Left lung (tissue), 4 donors: ENCODE measurements at regions not wholly inside any gene's neighbourhood (a gene's known extent, or its start where the extent isn't known, plus 50 kb on each side); places are given as distances from the start of the nearest gene placed in this dataset.
A peak's percentile ranks its signal among the peaks of the same experiment; 100 is the strongest.

Experiments
- ATAC-seq: fragments of 200-7000 bp; cut with Tn5 transposase; one replicate; pipeline ENCODE4 v1.9.1; 2020; ENCODE audit warnings: moderate library complexity
- DNase-seq, 4 donors: peaks; one replicate each; pipeline ENCODE4 v3.0.0-alpha.2; 2013 to 2020
- H3K27ac ChIP-seq, 2 donors: fragments of 200-600 bp; sonication (generic) in 1 of 2; one replicate each; pipeline versions ENCODE4 v1.5.0 to v1.8.0; 2020 to 2021
- H3K27me3 ChIP-seq, 2 donors: fragments of 200-600 bp; sonication (generic) in 1 of 2; one replicate each; pipeline versions ENCODE4 v1.5.0 to v1.8.0; 2020 to 2021
- H3K36me3 ChIP-seq, 2 donors: fragments of 200-600 bp; sonication (generic) in 1 of 2; one replicate each; pipeline versions ENCODE4 v1.5.0 to v1.8.0; 2020 to 2021
- H3K4me1 ChIP-seq, 2 donors: fragments of 200-600 bp; one replicate each; pipeline ENCODE4 v1.8.0; 2021
- H3K4me3 ChIP-seq, 2 donors: fragments of 200-600 bp; sonication (generic) in 1 of 2; one replicate each; pipeline versions ENCODE4 v1.5.0 to v1.8.0; 2020 to 2021; ENCODE audit warnings: mild to moderate bottlenecking in 1 of 2
- H3K9me3 ChIP-seq, 2 donors: fragments of 200-600 bp; sonication (generic) in 1 of 2; one replicate each; pipeline versions ENCODE4 v1.5.0 to v1.8.0; 2020 to 2021
- intact Hi-C, 2 donors: fragments of 100-400 bp; cut with DNase I; formaldehyde crosslinking; loops; one replicate each; pipeline versions ENCODE4 v1.11.2 to v1.14.2; 2022
- TF ChIP-seq, protein P1 (sequence below), 2 donors: fragments of 200-600 bp; sonication (generic) in 1 of 2; IDR thresholded peaks; one replicate each; pipeline versions ENCODE4 v1.5.0 to v1.8.0; 2021; ENCODE audit warnings: antibody characterized with exemption in 2 of 2
- donor health status: DM: no; HTN: yes; CAD: no.
- donor health status: DM: no; HTN: no; CAD: no.

DNA sequence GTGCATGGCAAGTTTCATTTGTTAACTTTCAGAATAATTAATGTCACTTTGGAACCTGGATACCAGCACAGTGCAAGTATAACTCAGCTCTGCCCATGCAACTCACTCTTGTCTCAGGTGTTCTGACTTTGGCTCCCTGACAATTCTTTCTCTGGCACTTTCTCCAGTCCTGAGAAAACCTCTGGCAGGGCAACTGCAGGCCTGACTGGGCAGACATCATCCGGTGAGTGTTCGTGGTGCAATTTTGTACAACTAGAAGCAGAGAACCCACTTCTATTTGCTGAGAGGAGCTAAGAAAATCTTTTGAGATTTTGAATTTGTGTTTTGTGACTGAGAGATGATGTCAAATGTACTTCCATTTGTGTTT lies 143.0 kb downstream of the AQP4 start:
- DNase-seq (no peak), ATAC-seq (no peak)
- H3K36me3 ChIP-seq, result no peaks in the 10 kb centered on the region
- no peak overlapping the region for H3K27ac ChIP-seq
- H3K4me3 ChIP-seq, result no peak overlapping the region
- TF ChIP-seq, protein P1, sequence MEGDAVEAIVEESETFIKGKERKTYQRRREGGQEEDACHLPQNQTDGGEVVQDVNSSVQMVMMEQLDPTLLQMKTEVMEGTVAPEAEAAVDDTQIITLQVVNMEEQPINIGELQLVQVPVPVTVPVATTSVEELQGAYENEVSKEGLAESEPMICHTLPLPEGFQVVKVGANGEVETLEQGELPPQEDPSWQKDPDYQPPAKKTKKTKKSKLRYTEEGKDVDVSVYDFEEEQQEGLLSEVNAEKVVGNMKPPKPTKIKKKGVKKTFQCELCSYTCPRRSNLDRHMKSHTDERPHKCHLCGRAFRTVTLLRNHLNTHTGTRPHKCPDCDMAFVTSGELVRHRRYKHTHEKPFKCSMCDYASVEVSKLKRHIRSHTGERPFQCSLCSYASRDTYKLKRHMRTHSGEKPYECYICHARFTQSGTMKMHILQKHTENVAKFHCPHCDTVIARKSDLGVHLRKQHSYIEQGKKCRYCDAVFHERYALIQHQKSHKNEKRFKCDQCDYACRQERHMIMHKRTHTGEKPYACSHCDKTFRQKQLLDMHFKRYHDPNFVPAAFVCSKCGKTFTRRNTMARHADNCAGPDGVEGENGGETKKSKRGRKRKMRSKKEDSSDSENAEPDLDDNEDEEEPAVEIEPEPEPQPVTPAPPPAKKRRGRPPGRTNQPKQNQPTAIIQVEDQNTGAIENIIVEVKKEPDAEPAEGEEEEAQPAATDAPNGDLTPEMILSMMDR (IDR thresholded peaks at IDR 0.05), result no peak
- no peaks in the 10 kb centered on the region for H3K9me3 ChIP-seq
- intact Hi-C loops, result no loop called here
- no peaks in the 10 kb centered on the region for H3K27me3 ChIP-seq
- H3K4me1 ChIP-seq, result peaks cover 0 to 6% of the 10 kb centered on the region in 2 donors

- no peak overlapping the region for H3K4me3 ChIP-seq
- H3K9me3 ChIP-seq, result no peaks in the 10 kb centered on the region
- no peak overlapping the region for H3K27ac ChIP-seq
- H3K4me1 ChIP-seq, result peaks cover 0 to 6% of the 10 kb centered on the region in 2 donors
- no peak for DNase-seq
- intact Hi-C loops, result no loop called here
- peaks cover 0 to 2% of the 10 kb centered on the region in 2 donors for H3K27me3 ChIP-seq
- no peak for ATAC-seq
- H3K36me3 ChIP-seq, result no peaks in the 10 kb centered on the region
- TF ChIP-seq, protein P1 (IDR thresholded peaks at IDR 0.05), result no peak
Observed at GRCh38 chr18:26721854-26722564, 143.5 kb downstream of the AQP4 start.

- TF ChIP-seq, protein P1 (IDR thresholded peaks at IDR 0.05), result no peak
- H3K36me3 ChIP-seq, result no peaks in the 10 kb centered on the region
- intact Hi-C loops, result no loop called here
- ATAC-seq (peak; percentile 41), DNase-seq (no peak)
- H3K27ac ChIP-seq, result no peak overlapping the region
- H3K27me3 ChIP-seq, result peaks cover 0 to 7% of the 10 kb centered on the region in 2 donors
- no peak overlapping the region for H3K4me3 ChIP-seq
- no peaks in the 10 kb centered on the region for H3K9me3 ChIP-seq
- H3K4me1 ChIP-seq, result peaks cover 0 to 6% of the 10 kb centered on the region in 2 donors
Observed at GRCh38 chr18:26719896-26720295, 145.6 kb downstream of the AQP4 start.

DNA sequence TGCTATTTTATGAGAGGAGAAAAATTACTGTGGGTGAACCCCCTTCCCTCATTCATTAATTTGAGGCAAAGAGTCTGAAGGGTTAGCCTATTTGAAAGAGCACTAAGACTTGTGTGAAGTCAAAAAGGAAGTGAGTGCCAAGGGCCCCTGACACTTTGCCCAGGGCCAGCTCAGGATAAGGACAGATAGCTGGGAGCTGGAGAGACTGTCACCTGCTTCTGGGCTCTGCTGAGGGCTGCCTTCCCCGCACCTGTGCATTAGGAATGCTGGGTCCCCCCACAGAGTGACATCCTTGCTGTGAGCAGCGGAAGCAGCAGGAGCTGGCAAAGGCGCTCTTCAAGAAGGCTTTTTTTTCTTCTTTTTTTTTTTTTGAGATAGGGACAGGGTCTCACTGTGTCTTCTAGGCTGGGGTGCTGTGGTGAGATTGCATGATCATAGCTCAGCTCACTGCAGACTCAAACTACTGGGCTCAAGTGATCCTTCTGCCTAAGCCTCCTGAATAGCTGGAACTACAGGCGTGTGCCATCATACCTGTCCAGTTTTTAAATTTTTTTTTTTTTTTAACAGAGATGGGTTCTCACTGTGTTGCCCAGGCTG lies 148.3 kb downstream of the AQP4 start:
- no peaks in the 10 kb centered on the region for H3K9me3 ChIP-seq
- H3K27ac ChIP-seq, result no peak overlapping the region
- ATAC-seq (no peak), DNase-seq (no peak)
- TF ChIP-seq, protein P1 (IDR thresholded peaks at IDR 0.05), result no peak
- H3K36me3 ChIP-seq, result no peaks in the 10 kb centered on the region
- H3K4me1 ChIP-seq, result no peaks in the 10 kb centered on the region
- H3K4me3 ChIP-seq, result no peak overlapping the region
- peaks cover 0 to 7% of the 10 kb centered on the region in 2 donors for H3K27me3 ChIP-seq
- intact Hi-C loops, result no loop called here

DNA sequence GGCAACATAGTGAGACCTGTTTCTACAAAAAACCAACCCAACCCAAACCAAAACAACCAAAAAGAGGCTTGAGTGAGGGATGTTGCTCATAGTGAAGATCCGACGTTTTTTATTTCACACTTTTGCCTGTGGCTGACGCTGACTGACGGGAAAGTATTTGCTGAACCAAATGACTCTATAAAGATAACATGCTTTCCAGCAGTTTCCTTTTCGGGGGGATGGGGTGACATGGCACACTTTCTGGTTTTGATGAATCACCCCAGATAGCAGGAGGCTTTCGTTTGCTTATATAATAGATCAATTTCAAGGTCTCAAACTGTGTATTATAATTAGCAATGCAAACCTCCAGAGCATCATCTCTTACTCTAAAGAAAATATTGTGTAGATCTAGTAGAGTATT lies 150.8 kb downstream of the AQP4 start:
- Histone ChIP-seq H3K27me3 (peaks cover 0 to 7% of the 10 kb centered on the region in 2 donors), H3K27ac (no peak overlapping the region), H3K4me1 (peaks cover 0 to 14% of the 10 kb centered on the region in 2 donors), H3K9me3 (no peaks in the 10 kb centered on the region), H3K36me3 (no peaks in the 10 kb centered on the region), H3K4me3 (no peak overlapping the region)
- ATAC-seq (no peak), DNase-seq (no peak)
- intact Hi-C loops, result no loop called here
- TF ChIP-seq, protein P1 (IDR thresholded peaks at IDR 0.05), result no peak
